Stomach (tissue), 8 donors: ENCODE measurements at regions not wholly inside any gene's neighbourhood (a gene's known extent, or its start where the extent isn't known, plus 50 kb on each side); places are given as distances from the start of the nearest gene placed in this dataset.
"Not testable (repeated sequence)": the region's sequence is repeated elsewhere in the genome, so short reads cannot be mapped to it uniquely, and the experiment has no call there.

Experiments used
- DNase-seq, 2 donors: peaks; one replicate each; pipeline versions ENCODE4 v3.0.0 to v3.0.0-alpha.2; 2013 to 2019
- H3K27ac ChIP-seq, 5 donors: fragments of 200-600 bp in 4 of 5; sonication (generic) in 4 of 5; one replicate each; pipeline ENCODE4 v1.5.1; 2013 to 2019; ENCODE audit warnings: mild to moderate bottlenecking in 1 of 5, moderate library complexity in 1 of 5
- H3K27me3 ChIP-seq, 3 donors: fragments of 200-600 bp; sonication (generic); one replicate each; pipeline ENCODE4 v1.5.1; 2017 to 2019; ENCODE audit warnings: mixed run types in 1 of 3
- H3K36me3 ChIP-seq, 4 donors: fragments of 200-600 bp; sonication (generic); 1 replicate in 3 of 4; 2 replicates in 1 of 4; pipeline ENCODE4 v1.5.1; 2016 to 2019
- H3K4me1 ChIP-seq, 4 donors: fragments of 200-600 bp; sonication (generic); one replicate each; pipeline ENCODE4 v1.5.1; 2016 to 2019
- H3K4me3 ChIP-seq, 4 donors: fragments of 200-600 bp; sonication (generic) in 3 of 4; one replicate each; pipeline ENCODE4 v1.5.1; 2016 to 2019; ENCODE audit warnings: mild to moderate bottlenecking in 1 of 4
- H3K9me3 ChIP-seq, 4 donors: fragments of 200-600 bp; sonication (generic); one replicate each; pipeline ENCODE4 v1.5.1; 2016 to 2019
- CTCF ChIP-seq, 7 experiments: fragments of 450-650 bp in 4 of 7; fragments of 200-600 bp in 3 of 7; sonication (generic) in 3 of 7; IDR thresholded peaks; one replicate each; pipeline ENCODE4 v1.5.1; 2016 to 2019; ENCODE audit warnings: antibody characterized with exemption in 7 of 7, control low read depth in 2 of 7, mild to moderate bottlenecking in 1 of 7
- EP300 ChIP-seq: sonication (generic); formaldehyde crosslinking; IDR thresholded peaks from one replicate; pipeline ENCODE4 v1.6.1; 2017; ENCODE audit warnings: antibody characterized with exemption
- POLR2A ChIP-seq, 4 donors: fragments of 450-650 bp; IDR thresholded peaks; one replicate each; pipeline ENCODE4 v1.6.1; 2016; ENCODE audit warnings: antibody characterized with exemption in 4 of 4, control low read depth in 2 of 4, mild to moderate bottlenecking in 1 of 4, moderate library complexity in 1 of 4
- POLR2AphosphoS5 ChIP-seq, 3 donors: sonication (generic); formaldehyde crosslinking; IDR thresholded peaks; one replicate each; pipeline ENCODE4 v1.6.1; 2016; ENCODE audit warnings: antibody characterized with exemption in 3 of 3
- WGBS, 5 donors: extraction: QIAGEN DNeasy Blood & Tissue Kit in 3 of 5; methylation state at CpG; one replicate each; pipeline versions ENCODE4 v1.1.5 to v1.1.7; 2013 to 2018; 5-methylcytosine and 5-hydroxymethylcytosine counted together
- intact Hi-C: fragments of 100-400 bp; cut with DNase I; formaldehyde crosslinking; loops from one replicate; pipeline ENCODE4 v1.15.1; 2023; ENCODE audit warnings: low total_unique reads
- donor health status: healthy with polysubstance abuse.
- donor health status: Bipolar disorder and iron deficiency.
- donor health status: healthy.

DNA sequence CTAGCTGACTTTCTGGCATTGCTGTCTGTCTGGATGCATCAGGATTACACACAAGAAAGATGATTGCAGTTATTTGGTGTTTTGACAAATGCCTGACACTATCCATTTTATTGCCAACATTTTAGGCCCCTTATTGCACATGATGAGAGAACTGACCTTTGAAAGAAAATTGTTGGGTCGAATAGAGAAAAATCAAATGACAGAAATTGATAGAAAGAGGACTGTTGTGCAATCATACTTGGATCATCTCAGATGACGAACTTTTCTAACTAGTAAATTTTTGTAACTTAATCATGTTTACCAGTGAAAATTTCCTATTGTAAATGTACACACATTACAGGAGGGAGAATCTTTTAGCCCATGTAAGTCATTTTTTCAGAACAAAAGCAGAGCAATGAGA, 251.5 kb upstream of the USP15 start:
- H3K4me3 ChIP-seq: no peak overlapping the region
- no peaks in the 10 kb centered on the region for H3K27me3 ChIP-seq
- H3K9me3 ChIP-seq: no peaks in the 10 kb centered on the region
- intact Hi-C loops: no loop called here
- H3K27ac ChIP-seq: no peak overlapping the region
- no peaks in the 10 kb centered on the region for H3K36me3 ChIP-seq
- no peak for TF ChIP-seq EP300
- no peak for TF ChIP-seq CTCF (IDR thresholded peaks at IDR 0.05)
- no peak for TF ChIP-seq POLR2AphosphoS5 (IDR thresholded peaks at IDR 0.05)
- TF ChIP-seq POLR2A (IDR thresholded peaks at IDR 0.05): no peak
- WGBS, 5 donors: 62 to 82% (median 75%) methylated on average over 2 of the region's 2 CpGs
- no peaks in the 10 kb centered on the region for H3K4me1 ChIP-seq
- no peak for DNase-seq

DNA sequence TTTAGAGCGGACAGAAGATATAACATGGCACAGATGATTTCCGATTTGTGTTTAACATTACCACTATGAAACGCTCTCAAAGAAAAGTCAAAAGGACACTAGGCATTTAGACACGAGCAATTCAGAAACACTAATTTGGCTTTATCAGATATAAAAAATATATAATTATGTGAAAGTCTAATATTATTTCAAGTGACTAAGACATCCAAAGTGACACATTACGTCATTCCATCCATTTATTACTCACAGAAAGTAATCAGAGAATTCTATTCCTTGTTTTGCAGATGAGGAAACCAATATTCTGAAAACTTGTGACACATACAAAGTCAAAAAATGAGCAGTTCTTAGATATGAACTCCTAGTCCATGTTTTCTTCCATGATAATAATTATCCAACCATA, 250.8 kb upstream of the USP15 start:
- no peak for DNase-seq
- TF ChIP-seq POLR2AphosphoS5 (IDR thresholded peaks at IDR 0.05) (no peak), EP300 (no peak), POLR2A (IDR thresholded peaks at IDR 0.05) (no peak), CTCF (IDR thresholded peaks at IDR 0.05) (no peak)
- intact Hi-C loops: no loop called here
- Histone ChIP-seq H3K9me3 (no peaks in the 10 kb centered on the region), H3K27me3 (no peaks in the 10 kb centered on the region), H3K36me3 (no peaks in the 10 kb centered on the region), H3K4me1 (no peaks in the 10 kb centered on the region), H3K4me3 (no peak overlapping the region), H3K27ac (no peak overlapping the region)
- WGBS, 5 donors: 89 to 94% (median 91%) methylated on average over 5 of the region's 5 CpGs

DNA sequence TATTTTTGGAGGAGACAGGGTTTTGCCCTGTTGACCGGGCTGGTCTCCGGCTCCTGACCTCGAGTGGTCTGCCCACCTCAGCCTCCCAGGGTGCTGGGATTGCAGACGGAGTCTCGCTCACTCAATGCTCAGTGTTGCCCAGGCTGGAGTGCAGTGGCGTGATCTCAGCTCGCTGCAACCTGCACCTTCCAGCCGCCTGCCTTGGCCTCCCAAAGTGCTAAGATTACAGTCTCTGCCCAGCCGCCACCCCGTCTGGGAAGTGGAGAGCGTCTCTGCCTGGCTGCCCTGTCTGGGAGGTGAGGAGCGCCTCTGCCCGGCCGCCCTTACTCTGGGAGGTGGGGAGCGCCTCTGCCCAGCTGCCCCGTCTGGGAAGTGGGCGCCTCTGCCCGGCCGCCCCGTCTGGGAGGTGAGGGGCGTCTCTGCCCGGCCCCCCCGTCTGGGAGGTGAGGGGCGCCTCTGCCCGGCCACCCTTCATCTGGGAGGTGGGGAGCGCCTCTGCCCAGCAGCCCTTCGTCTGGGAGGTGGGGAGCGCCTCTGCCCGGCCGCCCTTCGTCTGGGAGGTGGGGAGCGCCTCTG, 249.8 kb upstream of the USP15 start:
- H3K36me3 ChIP-seq, H3K4me3 ChIP-seq, H3K9me3 ChIP-seq, H3K27ac ChIP-seq, H3K27me3 ChIP-seq, intact Hi-C loops, H3K4me1 ChIP-seq, DNase-seq: not testable (repeated sequence)
- WGBS, 5 donors: 94 to 98% (median 95%) methylated on average over 18 to 32 of the region's 32 CpGs; no CpG with 5 or more reads in 1 of the 5 donors

- intact Hi-C loops: not testable (repeated sequence)
These were observed 249.2 kb upstream of the USP15 start for GRCh38 chr12:62010973-62011372.

DNA sequence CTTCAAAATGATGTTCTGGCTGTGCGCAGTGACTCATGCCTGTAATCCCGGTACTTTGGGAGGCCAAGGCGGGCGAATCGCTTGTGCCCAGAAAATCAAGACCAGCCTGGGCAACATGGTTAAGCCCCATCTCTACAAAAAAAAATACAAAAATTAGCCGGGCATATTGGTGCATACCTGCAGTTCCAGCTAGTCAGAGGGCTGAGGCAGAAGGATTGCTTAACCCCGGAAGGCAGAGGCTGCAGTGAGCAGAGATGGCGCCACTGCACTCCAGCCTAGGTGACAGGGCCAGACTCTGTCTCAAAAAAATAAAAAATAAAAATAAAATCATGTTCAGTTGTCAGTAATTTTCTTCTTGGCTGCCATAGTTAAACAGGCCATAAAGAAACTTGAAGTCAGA, 245.9 kb upstream of the USP15 start:
- no peak for TF ChIP-seq POLR2AphosphoS5 (IDR thresholded peaks at IDR 0.05)
- TF ChIP-seq CTCF (IDR thresholded peaks at IDR 0.05): no peak
- TF ChIP-seq POLR2A (IDR thresholded peaks at IDR 0.05): no peak
- no peak for TF ChIP-seq EP300
- intact Hi-C loops: no loop called here
- Histone ChIP-seq H3K27ac (no peak overlapping the region), H3K4me1 (no peaks in the 10 kb centered on the region), H3K27me3 (no peaks in the 10 kb centered on the region), H3K4me3 (no peak overlapping the region), H3K9me3 (no peaks in the 10 kb centered on the region), H3K36me3 (no peaks in the 10 kb centered on the region)
- no peak for DNase-seq
- 91 to 97% (median 96%) methylated on average over 8 of the region's 8 CpGs for WGBS, 5 donors

More at GRCh38 chr12:62010973-62011372, 249.2 kb upstream of the USP15 start:
- not testable (repeated sequence) for H3K27me3 ChIP-seq, H3K4me3 ChIP-seq, DNase-seq, H3K4me1 ChIP-seq, H3K27ac ChIP-seq, H3K9me3 ChIP-seq, H3K36me3 ChIP-seq
- 94 to 98% (median 95%) methylated on average over 6 to 22 of the region's 22 CpGs for WGBS, 5 donors
